ENCODE measurements at regions not wholly inside any gene's neighbourhood (a gene's known extent, or its start where the extent isn't known, plus 50 kb on each side); places are given as distances from the start of the nearest gene placed in this dataset.

DNA sequence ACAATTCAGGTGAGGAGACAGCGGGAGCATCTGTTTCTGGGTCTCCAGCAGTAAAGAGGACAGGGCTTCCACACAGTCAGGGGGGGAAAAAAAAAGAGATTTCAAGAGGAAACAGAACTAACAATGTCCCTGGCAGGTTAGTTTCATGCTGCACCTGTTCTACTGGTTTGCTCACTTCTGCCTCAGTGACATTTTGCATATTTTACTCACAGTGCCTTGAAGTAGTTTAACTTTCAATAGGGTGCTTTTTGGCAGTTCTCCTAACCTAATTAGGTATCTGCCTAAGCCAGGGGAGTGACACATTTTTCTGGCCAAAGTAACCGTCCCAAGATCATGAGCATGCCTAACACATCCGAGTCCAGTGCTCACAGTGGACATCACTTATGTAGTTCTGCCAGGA, 109.0 kb upstream of the ALK start:
- TF ChIP-seq, protein P1, sequence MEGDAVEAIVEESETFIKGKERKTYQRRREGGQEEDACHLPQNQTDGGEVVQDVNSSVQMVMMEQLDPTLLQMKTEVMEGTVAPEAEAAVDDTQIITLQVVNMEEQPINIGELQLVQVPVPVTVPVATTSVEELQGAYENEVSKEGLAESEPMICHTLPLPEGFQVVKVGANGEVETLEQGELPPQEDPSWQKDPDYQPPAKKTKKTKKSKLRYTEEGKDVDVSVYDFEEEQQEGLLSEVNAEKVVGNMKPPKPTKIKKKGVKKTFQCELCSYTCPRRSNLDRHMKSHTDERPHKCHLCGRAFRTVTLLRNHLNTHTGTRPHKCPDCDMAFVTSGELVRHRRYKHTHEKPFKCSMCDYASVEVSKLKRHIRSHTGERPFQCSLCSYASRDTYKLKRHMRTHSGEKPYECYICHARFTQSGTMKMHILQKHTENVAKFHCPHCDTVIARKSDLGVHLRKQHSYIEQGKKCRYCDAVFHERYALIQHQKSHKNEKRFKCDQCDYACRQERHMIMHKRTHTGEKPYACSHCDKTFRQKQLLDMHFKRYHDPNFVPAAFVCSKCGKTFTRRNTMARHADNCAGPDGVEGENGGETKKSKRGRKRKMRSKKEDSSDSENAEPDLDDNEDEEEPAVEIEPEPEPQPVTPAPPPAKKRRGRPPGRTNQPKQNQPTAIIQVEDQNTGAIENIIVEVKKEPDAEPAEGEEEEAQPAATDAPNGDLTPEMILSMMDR (conservative IDR thresholded peaks at IDR 0.05 in 1 of 2, IDR thresholded peaks at IDR 0.05 in 1 of 2; ENCODE audit: low read depth in 1 of 2, low read length in 2 of 2), result no peak
- TF ChIP-seq EZH2 (IDR thresholded peaks at IDR 0.05; ENCODE audit: low read length, missing control alignments), result no peak
